ENCODE measurements at regions not wholly inside any gene's neighbourhood (a gene's known extent, or its start where the extent isn't known, plus 50 kb on each side); places are given as distances from the start of the nearest gene placed in this dataset.

DNA sequence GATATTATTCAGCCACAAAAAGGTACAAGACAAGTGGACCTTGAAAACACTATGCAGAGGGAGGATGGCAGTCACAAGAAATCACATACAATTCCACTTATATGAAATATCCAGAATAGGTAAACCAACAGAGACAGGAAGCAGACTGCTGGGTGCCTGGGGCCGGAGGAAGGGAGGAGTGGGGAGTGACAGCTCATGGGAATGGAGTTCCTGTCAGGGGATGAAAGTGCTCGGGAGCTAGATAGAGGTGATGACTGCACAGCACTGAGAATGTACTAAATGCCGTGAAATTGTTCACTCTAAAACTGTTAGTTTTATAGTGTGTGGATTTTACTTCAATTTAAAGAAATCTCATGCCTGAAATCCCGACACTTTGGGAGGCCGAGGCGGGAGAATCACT, 74.2 kb upstream of the MED9 start (continued):
- no peak for TF ChIP-seq SIN3A (IDR thresholded peaks at IDR 0.05; ENCODE audit: low read depth)
- no peak for TF ChIP-seq SP1 (IDR thresholded peaks at IDR 0.05; ENCODE audit: low read depth)
- no peak for TF ChIP-seq ZFX (IDR thresholded peaks at IDR 0.05)
- TF ChIP-seq TCF7L2 (IDR thresholded peaks at IDR 0.05; ENCODE audit: borderline replicate concordance, extremely low read depth, insufficient read depth, insufficient read length): no peak
- TF ChIP-seq SRF (IDR thresholded peaks at IDR 0.05; ENCODE audit: low read depth): no peak
- TF ChIP-seq, protein P1, sequence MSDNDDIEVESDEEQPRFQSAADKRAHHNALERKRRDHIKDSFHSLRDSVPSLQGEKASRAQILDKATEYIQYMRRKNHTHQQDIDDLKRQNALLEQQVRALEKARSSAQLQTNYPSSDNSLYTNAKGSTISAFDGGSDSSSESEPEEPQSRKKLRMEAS (IDR thresholded peaks at IDR 0.05): no peak
- no peak for TF ChIP-seq POLR2A (IDR thresholded peaks at IDR 0.05; ENCODE audit: borderline replicate concordance, extremely low read depth, insufficient read depth, insufficient read length)
- TF ChIP-seq EGR1 (IDR thresholded peaks at IDR 0.05; ENCODE audit: low read depth): no peak
- TF ChIP-seq CEBPB (IDR thresholded peaks at IDR 0.05; ENCODE audit: low read depth): no peak
- no peak for TF ChIP-seq ZNF274 (IDR thresholded peaks at IDR 0.05; ENCODE audit: low read depth, low read length)
- no peak for TF ChIP-seq JUND (IDR thresholded peaks at IDR 0.05)

DNA sequence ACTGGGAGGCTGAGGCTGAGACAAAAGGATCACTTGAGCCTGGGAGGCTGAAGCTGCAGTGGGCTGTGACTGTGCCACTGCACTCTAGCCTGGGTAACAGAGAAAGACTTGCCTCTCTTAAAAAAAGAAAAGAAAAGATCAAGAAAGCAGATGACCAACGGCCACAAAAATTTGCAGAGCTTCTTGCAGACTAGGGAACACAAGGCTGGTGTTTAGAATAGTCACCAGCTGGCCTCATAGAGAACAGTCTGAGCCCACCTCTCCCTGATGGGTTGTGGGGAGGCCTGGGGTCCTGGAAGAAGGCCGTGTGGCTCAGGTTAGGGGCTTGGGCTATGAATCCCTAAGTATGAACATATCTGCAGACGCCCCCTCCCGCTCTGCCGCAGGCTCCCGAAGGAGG, 73.7 kb upstream of the MED9 start:
- H3K9me2 ChIP-seq (ENCODE audit: insufficient read depth): no peaks in the 10 kb centered on the region
- ChIA-PET RAD21 (ENCODE audit: low non-redundant PET in 1 of 2, low total read pairs in 2 of 2, uncharacterized antibody in 2 of 2, unreplicated experiment in 2 of 2) (no interaction called here), CTCF (no interaction called here), POLR2A (no interaction called here)
- ATAC-seq (no peak), DNase-seq (ENCODE audit: low read depth, low spot score) (no peak)
- H4K20me1 ChIP-seq (ENCODE audit: insufficient read depth): no peaks in the 10 kb centered on the region
- H3K27me3 ChIP-seq (ENCODE audit: insufficient read depth, low read length): no peaks in the 10 kb centered on the region
- BruUV-seq (replicated peaks): no TSS peak
- intact Hi-C loops (cut with micrococcal nuclease): no loop called here
- H3K9me3 ChIP-seq (ENCODE audit: control insufficient read depth in 1 of 2, insufficient read depth in 1 of 2, low read depth in 1 of 2, low read length in 2 of 2): no peaks in the 10 kb centered on the region
- no peak overlapping the region for H3K9ac ChIP-seq (ENCODE audit: low read length)
- no peak overlapping the region for H3K4me3 ChIP-seq (replicated peaks in 1 of 2; ENCODE audit: low read depth in 1 of 2, low read length in 2 of 2)
- no peaks in the 10 kb centered on the region for H3K79me2 ChIP-seq (ENCODE audit: insufficient read depth, low read length)
- TF ChIP-seq JUND (IDR thresholded peaks at IDR 0.05) (no peak), CBX3 (IDR thresholded peaks at IDR 0.05; ENCODE audit: low read depth) (no peak), EGR1 (IDR thresholded peaks at IDR 0.05; ENCODE audit: low read depth) (no peak), POLR2A (IDR thresholded peaks at IDR 0.05; ENCODE audit: borderline replicate concordance, extremely low read depth, insufficient read depth, insufficient read length) (no peak), FOSL1 (IDR thresholded peaks at IDR 0.05; ENCODE audit: low read depth) (no peak), ELF1 (IDR thresholded peaks at IDR 0.05; ENCODE audit: borderline replicate concordance, low read depth) (no peak), CEBPB (IDR thresholded peaks at IDR 0.05; ENCODE audit: low read depth) (no peak), RAD21 (IDR thresholded peaks at IDR 0.05; ENCODE audit: low read depth) (no peak), POLR2AphosphoS5 (IDR thresholded peaks at IDR 0.05; ENCODE audit: low read depth, low read length) (no peak), YY1 (IDR thresholded peaks at IDR 0.05; ENCODE audit: extremely low read depth, insufficient replicate concordance, low read depth, low read length) (no peak), ZFX (IDR thresholded peaks at IDR 0.05) (no peak), EZH2 (IDR thresholded peaks at IDR 0.05) (no peak), SRF (IDR thresholded peaks at IDR 0.05; ENCODE audit: low read depth) (no peak), EZH2phosphoT487 (IDR thresholded peaks at IDR 0.05; ENCODE audit: borderline replicate concordance) (no peak)
- TF ChIP-seq, protein P2, sequence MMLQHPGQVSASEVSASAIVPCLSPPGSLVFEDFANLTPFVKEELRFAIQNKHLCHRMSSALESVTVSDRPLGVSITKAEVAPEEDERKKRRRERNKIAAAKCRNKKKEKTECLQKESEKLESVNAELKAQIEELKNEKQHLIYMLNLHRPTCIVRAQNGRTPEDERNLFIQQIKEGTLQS (IDR thresholded peaks at IDR 0.05): no peak
- TF ChIP-seq, protein P1 (IDR thresholded peaks at IDR 0.05): no peak
- TF ChIP-seq, protein P3, sequence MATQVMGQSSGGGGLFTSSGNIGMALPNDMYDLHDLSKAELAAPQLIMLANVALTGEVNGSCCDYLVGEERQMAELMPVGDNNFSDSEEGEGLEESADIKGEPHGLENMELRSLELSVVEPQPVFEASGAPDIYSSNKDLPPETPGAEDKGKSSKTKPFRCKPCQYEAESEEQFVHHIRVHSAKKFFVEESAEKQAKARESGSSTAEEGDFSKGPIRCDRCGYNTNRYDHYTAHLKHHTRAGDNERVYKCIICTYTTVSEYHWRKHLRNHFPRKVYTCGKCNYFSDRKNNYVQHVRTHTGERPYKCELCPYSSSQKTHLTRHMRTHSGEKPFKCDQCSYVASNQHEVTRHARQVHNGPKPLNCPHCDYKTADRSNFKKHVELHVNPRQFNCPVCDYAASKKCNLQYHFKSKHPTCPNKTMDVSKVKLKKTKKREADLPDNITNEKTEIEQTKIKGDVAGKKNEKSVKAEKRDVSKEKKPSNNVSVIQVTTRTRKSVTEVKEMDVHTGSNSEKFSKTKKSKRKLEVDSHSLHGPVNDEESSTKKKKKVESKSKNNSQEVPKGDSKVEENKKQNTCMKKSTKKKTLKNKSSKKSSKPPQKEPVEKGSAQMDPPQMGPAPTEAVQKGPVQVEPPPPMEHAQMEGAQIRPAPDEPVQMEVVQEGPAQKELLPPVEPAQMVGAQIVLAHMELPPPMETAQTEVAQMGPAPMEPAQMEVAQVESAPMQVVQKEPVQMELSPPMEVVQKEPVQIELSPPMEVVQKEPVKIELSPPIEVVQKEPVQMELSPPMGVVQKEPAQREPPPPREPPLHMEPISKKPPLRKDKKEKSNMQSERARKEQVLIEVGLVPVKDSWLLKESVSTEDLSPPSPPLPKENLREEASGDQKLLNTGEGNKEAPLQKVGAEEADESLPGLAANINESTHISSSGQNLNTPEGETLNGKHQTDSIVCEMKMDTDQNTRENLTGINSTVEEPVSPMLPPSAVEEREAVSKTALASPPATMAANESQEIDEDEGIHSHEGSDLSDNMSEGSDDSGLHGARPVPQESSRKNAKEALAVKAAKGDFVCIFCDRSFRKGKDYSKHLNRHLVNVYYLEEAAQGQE (IDR thresholded peaks at IDR 0.05; ENCODE audit: low read depth): no peak
- TF ChIP-seq, protein P4, sequence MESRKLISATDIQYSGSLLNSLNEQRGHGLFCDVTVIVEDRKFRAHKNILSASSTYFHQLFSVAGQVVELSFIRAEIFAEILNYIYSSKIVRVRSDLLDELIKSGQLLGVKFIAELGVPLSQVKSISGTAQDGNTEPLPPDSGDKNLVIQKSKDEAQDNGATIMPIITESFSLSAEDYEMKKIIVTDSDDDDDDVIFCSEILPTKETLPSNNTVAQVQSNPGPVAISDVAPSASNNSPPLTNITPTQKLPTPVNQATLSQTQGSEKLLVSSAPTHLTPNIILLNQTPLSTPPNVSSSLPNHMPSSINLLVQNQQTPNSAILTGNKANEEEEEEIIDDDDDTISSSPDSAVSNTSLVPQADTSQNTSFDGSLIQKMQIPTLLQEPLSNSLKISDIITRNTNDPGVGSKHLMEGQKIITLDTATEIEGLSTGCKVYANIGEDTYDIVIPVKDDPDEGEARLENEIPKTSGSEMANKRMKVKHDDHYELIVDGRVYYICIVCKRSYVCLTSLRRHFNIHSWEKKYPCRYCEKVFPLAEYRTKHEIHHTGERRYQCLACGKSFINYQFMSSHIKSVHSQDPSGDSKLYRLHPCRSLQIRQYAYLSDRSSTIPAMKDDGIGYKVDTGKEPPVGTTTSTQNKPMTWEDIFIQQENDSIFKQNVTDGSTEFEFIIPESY (IDR thresholded peaks at IDR 0.05; ENCODE audit: extremely low read depth, insufficient replicate concordance, low read length): no peak
- H2AFZ ChIP-seq (ENCODE audit: low read depth, low read length, poor library complexity, severe bottlenecking): no peak overlapping the region
- no peak overlapping the region for H3K4me2 ChIP-seq (ENCODE audit: low read length)
- H3K36me3 ChIP-seq (ENCODE audit: control insufficient read depth in 1 of 2, insufficient read depth in 2 of 2, low read length in 2 of 2): no peaks in the 10 kb centered on the region
- H3K27ac ChIP-seq (ENCODE audit: low read depth, low read length): no peak overlapping the region
- H3K4me1 ChIP-seq (ENCODE audit: control insufficient read depth in 1 of 2, insufficient read depth in 2 of 2, low read length in 2 of 2): peaks cover 0 to 7% of the 10 kb centered on the region in 2 experiments; a peak in 2 of 4 replicates
